OCI-LY7 (cell line): ENCODE measurements at regions not wholly inside any gene's neighbourhood (a gene's known extent, or its start where the extent isn't known, plus 50 kb on each side); places are given as distances from the start of the nearest gene placed in this dataset.
"Not testable (repeated sequence)": the region's sequence is repeated elsewhere in the genome, so short reads cannot be mapped to it uniquely, and the experiment has no call there.

Experiments used
- BruUV-seq: library from RNA; stranded (reverse); fragments of 400-500 nt; replicated peaks from 2 replicates; lab custom pipeline; 2021; lab: Mats Ljungman, UMichigan
- CTCF ChIA-PET: fragments of 300-600 bp; sonication (Branson Sonifier 250); formaldehyde crosslinking; loops from one replicate; lab custom pipeline; 2022; ENCODE audit warnings: antibody characterized with exemption; ENCODE audit not compliant: unreplicated experiment; lab: Charles Lee
- POLR2A ChIA-PET: fragments of 300-600 bp; sonication (Branson Sonifier 250); formaldehyde crosslinking; loops from one replicate; lab custom pipeline; 2022; ENCODE audit warnings: antibody characterized with exemption; lab: Charles Lee
- DNase-seq: peaks from one replicate; pipeline ENCODE4 v3.0.0-alpha.2; 2015; ENCODE audit warnings: low spot score
- H2AFZ ChIP-seq: fragments of 200-600 bp; sonication (generic), shearing (Covaris generic); 2 replicates; pipeline ENCODE4 v1.6.1; 2014; ENCODE audit warnings: mild to moderate bottlenecking, antibody characterized with exemption, low read length, moderate library complexity
- H3K27ac ChIP-seq: fragments of 200-600 bp; sonication (generic); 2 replicates; pipeline ENCODE4 v1.5.1; 2014; ENCODE audit warnings: mixed run types, low read depth, mild to moderate bottlenecking, moderate library complexity, low read length, inconsistent platforms; ENCODE audit not compliant: poor library complexity, severe bottlenecking
- H3K36me3 ChIP-seq: fragments of 200-600 bp; sonication (generic); 2 replicates; pipeline ENCODE4 v1.6.1; 2014; ENCODE audit warnings: mild to moderate bottlenecking, antibody characterized with exemption, low read length, moderate library complexity, mixed read lengths; ENCODE audit not compliant: insufficient read depth
- H3K4me1 ChIP-seq: fragments of 200-600 bp; sonication (generic); 2 replicates; pipeline ENCODE4 v1.5.1; 2014; ENCODE audit warnings: mild to moderate bottlenecking, low read length; ENCODE audit not compliant: insufficient read depth, poor library complexity, severe bottlenecking
- H3K4me2 ChIP-seq: fragments of 200-600 bp; sonication (generic); 2 replicates; pipeline ENCODE4 v1.6.1; 2014; ENCODE audit warnings: mild to moderate bottlenecking, low read length
- H3K4me3 ChIP-seq: fragments of 200-600 bp; sonication (generic); 2 replicates; pipeline ENCODE4 v1.5.1; 2014; ENCODE audit warnings: mild to moderate bottlenecking, low read depth, low read length; ENCODE audit not compliant: poor library complexity, severe bottlenecking
- H3K79me2 ChIP-seq: fragments of 200-600 bp; sonication (generic); 2 replicates; pipeline ENCODE4 v1.6.1; 2016; ENCODE audit warnings: low read depth, mild to moderate bottlenecking, low read length, moderate library complexity, mixed read lengths; ENCODE audit not compliant: insufficient read depth
- H3K9me2 ChIP-seq: fragments of 200-600 bp; sonication (generic); 2 replicates; pipeline ENCODE4 v1.6.1; 2016; ENCODE audit warnings: mild to moderate bottlenecking, low read length, mixed read lengths; ENCODE audit not compliant: insufficient read depth
- H3K9me3 ChIP-seq: fragments of 200-600 bp; sonication (generic); 2 replicates; pipeline ENCODE4 v1.6.1; 2014; ENCODE audit warnings: mild to moderate bottlenecking, mixed run types, low read length, mixed read lengths
- H4K20me1 ChIP-seq: fragments of 200-600 bp; sonication (generic); 2 replicates; pipeline ENCODE4 v1.6.1; 2014; ENCODE audit warnings: mild to moderate bottlenecking, antibody characterized with exemption, low read length, moderate library complexity, mixed read lengths; ENCODE audit not compliant: insufficient read depth
- EZH2phosphoT487 ChIP-seq: fragments of 200-600 bp; sonication (generic); IDR thresholded peaks from 2 replicates; pipeline ENCODE4 v1.6.1; 2018; ENCODE audit warnings: low read depth, borderline replicate concordance, mild to moderate bottlenecking, mixed run types, antibody characterized with exemption, low read length, moderate library complexity, mixed read lengths
- intact Hi-C: fragments of 100-400 bp; cut with micrococcal nuclease; formaldehyde crosslinking; loops from one replicate; pipeline ENCODE4 v1.10.0; 2022; ENCODE audit not compliant: unreplicated experiment
- TF ChIP-seq, protein P1 (sequence below): fragments of 200-600 bp; sonication (generic); conservative IDR thresholded peaks from 2 replicates; pipeline ENCODE4 v1.5.1; 2014; ENCODE audit warnings: mild to moderate bottlenecking, antibody characterized with exemption, low read length, moderate library complexity, mixed read lengths

DNA sequence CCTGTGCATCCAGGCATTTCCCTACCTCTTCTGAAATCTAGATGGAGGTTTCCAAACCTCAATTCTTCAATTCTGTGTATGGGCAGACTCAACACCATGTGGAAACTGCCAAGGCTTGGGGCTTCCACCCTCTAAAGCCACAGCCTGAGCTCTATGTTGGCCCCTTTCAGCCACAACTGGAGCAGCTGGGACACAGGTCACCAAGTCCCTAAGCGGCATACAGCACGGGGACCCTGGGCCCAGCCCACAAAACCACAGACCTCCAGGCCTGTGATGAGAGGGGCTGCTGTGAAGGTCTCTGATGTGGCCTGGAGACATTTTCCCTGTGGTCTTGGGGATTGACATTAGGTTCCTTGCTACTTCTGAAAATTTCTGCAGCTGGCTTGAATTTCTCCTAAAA, 255.4 kb downstream of the TDRD15 start:
- intact Hi-C loops, result no loop called here
- TF ChIP-seq, protein P1, sequence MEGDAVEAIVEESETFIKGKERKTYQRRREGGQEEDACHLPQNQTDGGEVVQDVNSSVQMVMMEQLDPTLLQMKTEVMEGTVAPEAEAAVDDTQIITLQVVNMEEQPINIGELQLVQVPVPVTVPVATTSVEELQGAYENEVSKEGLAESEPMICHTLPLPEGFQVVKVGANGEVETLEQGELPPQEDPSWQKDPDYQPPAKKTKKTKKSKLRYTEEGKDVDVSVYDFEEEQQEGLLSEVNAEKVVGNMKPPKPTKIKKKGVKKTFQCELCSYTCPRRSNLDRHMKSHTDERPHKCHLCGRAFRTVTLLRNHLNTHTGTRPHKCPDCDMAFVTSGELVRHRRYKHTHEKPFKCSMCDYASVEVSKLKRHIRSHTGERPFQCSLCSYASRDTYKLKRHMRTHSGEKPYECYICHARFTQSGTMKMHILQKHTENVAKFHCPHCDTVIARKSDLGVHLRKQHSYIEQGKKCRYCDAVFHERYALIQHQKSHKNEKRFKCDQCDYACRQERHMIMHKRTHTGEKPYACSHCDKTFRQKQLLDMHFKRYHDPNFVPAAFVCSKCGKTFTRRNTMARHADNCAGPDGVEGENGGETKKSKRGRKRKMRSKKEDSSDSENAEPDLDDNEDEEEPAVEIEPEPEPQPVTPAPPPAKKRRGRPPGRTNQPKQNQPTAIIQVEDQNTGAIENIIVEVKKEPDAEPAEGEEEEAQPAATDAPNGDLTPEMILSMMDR, result no peak
- no peak for TF ChIP-seq EZH2phosphoT487
- no peak for DNase-seq
- H3K4me2 ChIP-seq, result no peak overlapping the region
- ChIA-PET CTCF (no interaction called here), POLR2A (no interaction called here)
- H4K20me1 ChIP-seq, result no peaks in the 10 kb centered on the region
- H3K9me3 ChIP-seq, result no peaks in the 10 kb centered on the region
- H3K4me1 ChIP-seq, result no peaks in the 10 kb centered on the region
- no peaks in the 10 kb centered on the region for H3K9me2 ChIP-seq
- no peaks in the 10 kb centered on the region for H3K36me3 ChIP-seq
- no TSS peak for BruUV-seq
- H3K27ac ChIP-seq, result no peak overlapping the region
- H3K79me2 ChIP-seq, result no peaks in the 10 kb centered on the region
- no peak overlapping the region for H3K4me3 ChIP-seq
- no peak overlapping the region for H2AFZ ChIP-seq

DNA sequence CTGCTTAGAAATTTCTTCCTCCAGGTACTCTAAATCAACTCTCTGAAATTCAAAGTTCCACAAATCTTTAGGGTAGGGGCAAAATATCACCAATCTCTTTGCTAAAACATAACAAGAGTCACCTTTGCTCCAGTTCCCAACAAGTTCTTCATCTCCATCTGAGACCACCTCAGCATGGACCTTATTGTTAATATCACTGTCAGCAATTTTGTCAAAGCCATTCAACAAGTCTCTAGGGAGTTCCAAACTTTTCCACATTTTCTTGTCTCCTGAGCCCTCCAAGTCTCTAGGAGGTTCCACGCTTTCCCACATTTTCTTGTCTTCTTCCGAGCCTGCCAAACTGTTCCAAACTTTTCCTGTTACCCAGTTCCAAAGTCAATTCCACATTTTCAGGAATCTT, 255.9 kb downstream of the TDRD15 start:
- H2AFZ ChIP-seq, intact Hi-C loops, H3K27ac ChIP-seq, H3K4me3 ChIP-seq, H3K9me3 ChIP-seq, H3K4me1 ChIP-seq, POLR2A ChIA-PET, H3K9me2 ChIP-seq, DNase-seq, BruUV-seq, H3K4me2 ChIP-seq, H4K20me1 ChIP-seq, CTCF ChIA-PET, H3K79me2 ChIP-seq, H3K36me3 ChIP-seq: not testable (repeated sequence)

DNA sequence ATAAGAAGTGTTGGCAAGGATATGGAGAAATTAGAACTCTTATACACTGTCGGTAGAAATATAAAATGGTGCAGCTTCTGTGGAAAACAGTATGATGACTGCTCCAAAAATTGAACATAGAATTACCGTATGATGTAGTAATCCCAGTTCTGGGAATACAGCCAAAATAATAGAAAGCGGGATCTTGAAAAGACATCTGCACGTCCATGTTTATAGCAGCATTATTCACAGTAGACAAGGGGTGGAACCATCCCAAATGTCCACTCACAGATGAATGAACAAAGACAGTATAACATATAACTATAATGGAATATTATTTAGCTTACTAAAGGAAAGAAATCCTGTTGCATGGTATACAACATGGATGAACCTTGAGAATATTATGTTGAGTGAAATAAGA, 257.7 kb downstream of the TDRD15 start:
- POLR2A ChIA-PET, result interaction anchor here (1.3 kb wide), 1 partner anchor 23 kb away, joined by 3 read pairs; no protein-coding TSS in a partner anchor
- no peak for TF ChIP-seq EZH2phosphoT487
- TF ChIP-seq, protein P1, result no peak
- Histone ChIP-seq H3K36me3 (no peaks in the 10 kb centered on the region), H3K27ac (no peak overlapping the region), H4K20me1 (no peaks in the 10 kb centered on the region), H2AFZ (no peak overlapping the region), H3K4me1 (no peaks in the 10 kb centered on the region), H3K4me2 (no peak overlapping the region), H3K4me3 (no peak overlapping the region), H3K79me2 (no peaks in the 10 kb centered on the region), H3K9me3 (no peaks in the 10 kb centered on the region), H3K9me2 (no peaks in the 10 kb centered on the region)
- intact Hi-C loops, result no loop called here
- no peak for DNase-seq
- no TSS peak for BruUV-seq
- CTCF ChIA-PET, result no interaction called here
